ENCODE measurements at regions not wholly inside any gene's neighbourhood (a gene's known extent, or its start where the extent isn't known, plus 50 kb on each side); places are given as distances from the start of the nearest gene placed in this dataset.

- TF ChIP-seq SNAI2 (CRISPR knock-in tag; IDR thresholded peaks at IDR 0.05) (no peak), ESRRG (CRISPR knock-in tag; IDR thresholded peaks at IDR 0.05) (no peak), ZNF8 (CRISPR knock-in tag; IDR thresholded peaks at IDR 0.05) (no peak), TSHZ2 (CRISPR knock-in tag; IDR thresholded peaks at IDR 0.05) (no peak), ZNF565 (CRISPR knock-in tag; conservative IDR thresholded peaks at IDR 0.05; ENCODE audit: low read depth) (no peak), PPARA (CRISPR knock-in tag; IDR thresholded peaks at IDR 0.05; ENCODE audit: borderline replicate concordance) (no peak), OSR1 (CRISPR knock-in tag; IDR thresholded peaks at IDR 0.05) (no peak), ZFP3 (CRISPR knock-in tag; IDR thresholded peaks at IDR 0.05) (no peak), BACH2 (CRISPR knock-in tag; IDR thresholded peaks at IDR 0.05; ENCODE audit: borderline replicate concordance) (no peak), CSDC2 (CRISPR knock-in tag; IDR thresholded peaks at IDR 0.05) (no peak), ZC3H10 (CRISPR knock-in tag; IDR thresholded peaks at IDR 0.05) (no peak), PATZ1 (CRISPR knock-in tag; IDR thresholded peaks at IDR 0.05; ENCODE audit: borderline replicate concordance) (no peak)
- TF ChIP-seq, protein P1, sequence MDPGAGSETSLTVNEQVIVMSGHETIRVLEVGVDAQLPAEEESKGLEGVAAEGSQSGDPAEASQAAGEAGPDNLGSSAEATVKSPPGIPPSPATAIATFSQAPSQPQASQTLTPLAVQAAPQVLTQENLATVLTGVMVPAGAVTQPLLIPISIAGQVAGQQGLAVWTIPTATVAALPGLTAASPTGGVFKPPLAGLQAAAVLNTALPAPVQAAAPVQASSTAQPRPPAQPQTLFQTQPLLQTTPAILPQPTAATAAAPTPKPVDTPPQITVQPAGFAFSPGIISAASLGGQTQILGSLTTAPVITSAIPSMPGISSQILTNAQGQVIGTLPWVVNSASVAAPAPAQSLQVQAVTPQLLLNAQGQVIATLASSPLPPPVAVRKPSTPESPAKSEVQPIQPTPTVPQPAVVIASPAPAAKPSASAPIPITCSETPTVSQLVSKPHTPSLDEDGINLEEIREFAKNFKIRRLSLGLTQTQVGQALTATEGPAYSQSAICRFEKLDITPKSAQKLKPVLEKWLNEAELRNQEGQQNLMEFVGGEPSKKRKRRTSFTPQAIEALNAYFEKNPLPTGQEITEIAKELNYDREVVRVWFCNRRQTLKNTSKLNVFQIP (CRISPR knock-in tag; IDR thresholded peaks at IDR 0.05; ENCODE audit: borderline replicate concordance, low read depth) = no peak
- TF ChIP-seq, protein P2, sequence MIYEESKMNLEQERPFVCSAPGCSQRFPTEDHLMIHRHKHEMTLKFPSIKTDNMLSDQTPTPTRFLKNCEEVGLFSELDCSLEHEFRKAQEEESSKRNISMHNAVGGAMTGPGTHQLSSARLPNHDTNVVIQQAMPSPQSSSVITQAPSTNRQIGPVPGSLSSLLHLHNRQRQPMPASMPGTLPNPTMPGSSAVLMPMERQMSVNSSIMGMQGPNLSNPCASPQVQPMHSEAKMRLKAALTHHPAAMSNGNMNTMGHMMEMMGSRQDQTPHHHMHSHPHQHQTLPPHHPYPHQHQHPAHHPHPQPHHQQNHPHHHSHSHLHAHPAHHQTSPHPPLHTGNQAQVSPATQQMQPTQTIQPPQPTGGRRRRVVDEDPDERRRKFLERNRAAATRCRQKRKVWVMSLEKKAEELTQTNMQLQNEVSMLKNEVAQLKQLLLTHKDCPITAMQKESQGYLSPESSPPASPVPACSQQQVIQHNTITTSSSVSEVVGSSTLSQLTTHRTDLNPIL (CRISPR knock-in tag; IDR thresholded peaks at IDR 0.05; ENCODE audit: low read depth) = no peak
Observed at GRCh38 chr5:152274224-152274623, 130.9 kb downstream of the NMUR2 start.

GRCh38 chr5:152271420-152271819 is 133.7 kb downstream of the NMUR2 start:
- no peak for TF ChIP-seq ESRRG (CRISPR knock-in tag; IDR thresholded peaks at IDR 0.05)
- no peak for TF ChIP-seq PATZ1 (CRISPR knock-in tag; IDR thresholded peaks at IDR 0.05; ENCODE audit: borderline replicate concordance)
- no peak for TF ChIP-seq BACH2 (CRISPR knock-in tag; IDR thresholded peaks at IDR 0.05; ENCODE audit: borderline replicate concordance)
- TF ChIP-seq ZFP30 (CRISPR knock-in tag; IDR thresholded peaks at IDR 0.05) = no peak
- TF ChIP-seq CSDC2 (CRISPR knock-in tag; IDR thresholded peaks at IDR 0.05) = no peak
- no peak for TF ChIP-seq SNAI2 (CRISPR knock-in tag; IDR thresholded peaks at IDR 0.05)
- TF ChIP-seq, protein P2 (CRISPR knock-in tag; IDR thresholded peaks at IDR 0.05; ENCODE audit: low read depth) = no peak
- TF ChIP-seq ARNTL (CRISPR knock-in tag; IDR thresholded peaks at IDR 0.05; ENCODE audit: borderline replicate concordance, low read depth) = no peak
- no peak for TF ChIP-seq TCF4 (CRISPR knock-in tag; IDR thresholded peaks at IDR 0.05; ENCODE audit: borderline replicate concordance)
- TF ChIP-seq ZNF70 (CRISPR knock-in tag; IDR thresholded peaks at IDR 0.05) = no peak
- TF ChIP-seq TSHZ2 (CRISPR knock-in tag; IDR thresholded peaks at IDR 0.05) = no peak
- peak; percentile 62; the same call in 2 of the 3 replicates for ATAC-seq

More at GRCh38 chr5:152274224-152274623, 130.9 kb downstream of the NMUR2 start:
- ATAC-seq = no peak
